Subcutaneous abdominal adipose tissue (tissue), 5 donors: ENCODE measurements at regions not wholly inside any gene's neighbourhood (a gene's known extent, or its start where the extent isn't known, plus 50 kb on each side); places are given as distances from the start of the nearest gene placed in this dataset.

ENCODE experiments used
- H3K27ac ChIP-seq: one replicate; pipeline ENCODE4 v1.7.0; 2013; ENCODE audit warnings: low read depth, mild to moderate bottlenecking, inconsistent platforms, low read length, moderate library complexity
- H3K27me3 ChIP-seq, 5 donors: one replicate each; pipeline ENCODE4 v1.7.0; 2013; ENCODE audit warnings: low read length in 5 of 5, inconsistent platforms in 1 of 5; ENCODE audit not compliant: control insufficient read depth in 5 of 5, insufficient read depth in 4 of 5
- H3K36me3 ChIP-seq, 5 donors: one replicate each; pipeline ENCODE4 v1.7.0; 2013; ENCODE audit warnings: low read length in 5 of 5; ENCODE audit not compliant: control insufficient read depth in 5 of 5, insufficient read depth in 5 of 5
- H3K4me1 ChIP-seq, 5 donors: one replicate each; pipeline ENCODE4 v1.7.0; 2013; ENCODE audit warnings: low read length in 5 of 5, mild to moderate bottlenecking in 3 of 5, moderate library complexity in 1 of 5; ENCODE audit not compliant: control insufficient read depth in 5 of 5, insufficient read depth in 5 of 5
- H3K4me3 ChIP-seq, 5 donors: one replicate each; pipeline ENCODE4 v1.7.0; 2013; ENCODE audit warnings: low read length in 5 of 5, low read depth in 1 of 5
- H3K9ac ChIP-seq, 5 donors: one replicate each; pipeline ENCODE4 v1.7.0; 2013; ENCODE audit warnings: low read length in 5 of 5, mild to moderate bottlenecking in 4 of 5, moderate library complexity in 3 of 5
- H3K9me3 ChIP-seq, 5 donors: one replicate each; pipeline ENCODE4 v1.7.0; 2013; ENCODE audit warnings: low read length in 5 of 5; ENCODE audit not compliant: control insufficient read depth in 5 of 5
- donor health status: healthy.
- donor health status: healthy.
- donor health status: healthy.
- donor health status: healthy.
- donor health status: healthy.

DNA sequence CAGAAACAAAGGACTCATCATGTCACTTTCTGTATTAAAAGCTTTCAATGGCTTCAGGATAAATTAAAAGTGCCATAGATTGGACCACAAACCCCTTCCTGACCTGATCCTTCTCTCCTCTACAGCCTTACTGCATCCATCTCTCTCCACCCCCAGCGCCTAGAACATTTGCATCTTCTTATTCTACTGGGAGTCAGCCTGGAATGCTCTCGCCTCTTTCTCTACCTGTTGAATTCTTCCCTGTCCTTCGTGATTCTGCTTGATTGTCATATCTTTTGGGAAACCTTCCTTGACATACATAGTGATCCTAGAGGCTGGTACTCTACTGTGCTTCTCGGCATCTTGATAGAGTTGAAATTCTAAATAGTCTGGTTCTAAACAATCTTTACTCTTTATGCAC is 332.0 kb upstream of the PBX1 start:
- no peaks in the 10 kb centered on the region for H3K36me3 ChIP-seq
- H3K27me3 ChIP-seq: no peaks in the 10 kb centered on the region

DNA sequence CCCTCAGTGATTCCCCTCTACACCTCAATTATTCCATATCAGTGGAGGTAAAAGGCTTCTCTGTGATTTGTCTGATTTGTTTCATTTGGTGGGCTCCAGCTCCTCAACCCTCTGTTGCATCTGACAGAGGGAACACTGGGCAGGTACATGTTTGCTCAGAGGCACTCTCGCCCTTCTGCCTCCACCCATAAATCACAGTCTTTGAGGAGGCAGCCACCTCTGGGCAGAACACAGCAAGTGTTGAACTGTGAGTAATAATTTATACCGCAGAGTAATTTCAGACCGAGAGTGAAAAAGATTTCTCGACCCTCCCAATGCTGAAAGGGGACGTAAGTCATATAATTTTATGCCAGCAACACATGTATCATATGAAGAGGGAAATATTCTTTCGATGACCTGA is 330.1 kb upstream of the PBX1 start:
- Histone ChIP-seq H3K9me3 (no peaks in the 10 kb centered on the region), H3K4me1 (peaks cover 0 to 8% (median 0%) of the 10 kb centered on the region in 5 donors), H3K36me3 (no peaks in the 10 kb centered on the region), H3K4me3 (no peak overlapping the region), H3K27me3 (no peaks in the 10 kb centered on the region), H3K9ac (no peak overlapping the region), H3K27ac (no peak overlapping the region)

More for the DNA sequence above, 332.0 kb upstream of the PBX1 start:
- no peak overlapping the region for H3K4me3 ChIP-seq
- H3K4me1 ChIP-seq: peaks cover 0 to 8% (median 0%) of the 10 kb centered on the region in 5 donors
- no peak overlapping the region for H3K9ac ChIP-seq
- H3K9me3 ChIP-seq: no peaks in the 10 kb centered on the region
- no peak overlapping the region for H3K27ac ChIP-seq

DNA sequence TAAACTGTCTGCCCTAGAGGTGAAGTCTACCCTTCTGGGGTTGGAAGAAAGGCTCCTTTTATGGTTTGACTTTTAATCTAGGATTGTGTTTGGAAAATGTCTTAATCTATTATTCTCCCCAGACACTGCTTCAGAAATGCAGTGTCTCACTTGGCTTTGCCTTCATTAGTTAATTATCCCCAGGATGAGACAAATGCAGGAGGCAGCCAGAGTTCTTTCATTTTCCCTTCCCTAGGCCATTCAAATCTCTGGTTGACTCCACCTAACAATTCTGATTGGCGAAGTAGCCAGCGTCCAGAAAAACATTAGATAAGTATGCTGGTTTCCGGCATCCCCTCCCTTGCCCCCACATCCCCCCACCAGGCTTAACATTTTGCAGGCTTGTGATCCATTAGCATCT is 325.8 kb upstream of the PBX1 start:
- Histone ChIP-seq H3K36me3 (no peaks in the 10 kb centered on the region), H3K4me1 (peaks cover 0 to 3% (median 0%) of the 10 kb centered on the region in 5 donors), H3K27ac (no peak overlapping the region), H3K27me3 (no peaks in the 10 kb centered on the region), H3K4me3 (no peak overlapping the region), H3K9ac (no peak overlapping the region), H3K9me3 (peaks cover 0 to 3% (median 0%) of the 10 kb centered on the region in 5 donors)

DNA sequence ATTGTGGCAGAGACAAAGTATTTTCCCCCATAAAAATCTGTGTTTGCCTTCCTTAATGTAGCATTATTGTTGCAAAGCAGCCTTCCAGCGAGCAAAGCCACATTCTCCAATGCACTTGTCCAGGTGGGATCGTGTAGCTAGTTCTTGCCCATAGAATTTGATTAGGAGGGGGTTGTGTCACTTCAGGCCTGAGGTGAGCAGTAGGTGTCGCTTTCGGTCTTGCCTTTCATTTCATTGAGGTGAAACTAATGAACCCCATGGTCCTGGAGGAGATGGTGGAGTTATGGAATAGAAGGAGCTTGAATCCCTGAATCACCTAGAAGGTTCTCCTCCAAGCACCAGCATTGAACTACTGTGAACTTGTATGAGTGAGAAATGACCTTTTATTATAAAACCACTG is 318.9 kb upstream of the PBX1 start:
- no peaks in the 10 kb centered on the region for H3K27me3 ChIP-seq
- no peak overlapping the region for H3K9ac ChIP-seq
- no peak overlapping the region for H3K27ac ChIP-seq
- H3K4me3 ChIP-seq: no peak overlapping the region
- H3K36me3 ChIP-seq: no peaks in the 10 kb centered on the region
- no peaks in the 10 kb centered on the region for H3K4me1 ChIP-seq
- H3K9me3 ChIP-seq: no peaks in the 10 kb centered on the region

DNA sequence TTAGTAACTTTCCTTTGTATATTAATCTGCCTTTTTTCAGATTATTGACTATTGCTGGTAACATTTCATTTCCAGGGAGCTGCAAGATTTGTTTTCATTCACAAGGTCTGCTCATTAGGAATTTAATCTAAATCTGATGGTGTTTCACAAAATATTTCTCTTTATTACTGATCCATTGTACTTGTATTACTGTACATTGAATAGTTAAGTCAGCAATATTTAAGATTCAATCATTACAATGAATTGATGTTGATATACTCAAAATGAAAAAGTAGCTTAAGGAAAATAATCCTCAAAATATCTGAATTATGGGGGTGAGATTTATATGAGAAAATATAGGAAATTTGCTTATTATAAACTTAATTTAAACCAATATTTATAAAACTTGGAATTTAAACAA is 308.6 kb upstream of the PBX1 start:
- H3K27ac ChIP-seq: no peak overlapping the region
- no peaks in the 10 kb centered on the region for H3K4me1 ChIP-seq
- H3K4me3 ChIP-seq: no peak overlapping the region
- H3K27me3 ChIP-seq: no peaks in the 10 kb centered on the region
- H3K36me3 ChIP-seq: no peaks in the 10 kb centered on the region
- peaks cover 3 to 22% (median 14%) of the 10 kb centered on the region in 5 donors for H3K9me3 ChIP-seq
- H3K9ac ChIP-seq: no peak overlapping the region

DNA sequence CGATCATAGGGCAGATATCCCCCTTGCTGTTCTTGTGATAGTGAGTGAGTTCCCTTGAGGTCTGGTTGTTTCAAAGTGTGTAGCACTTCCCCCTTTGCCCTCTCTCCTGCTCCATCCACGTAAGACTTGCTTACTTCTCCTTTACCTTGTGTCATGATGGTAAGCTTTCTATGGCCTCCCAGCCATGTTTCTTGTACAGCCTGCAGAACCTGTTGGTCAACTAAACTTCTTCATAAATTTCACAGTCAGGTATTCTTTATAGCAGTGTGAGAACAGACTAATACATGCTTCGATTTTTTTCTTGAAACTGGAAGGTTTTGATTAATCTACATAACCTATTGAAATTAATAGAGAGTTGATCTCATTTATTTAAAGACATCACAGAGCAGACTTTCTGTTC is 302.5 kb upstream of the PBX1 start:
- Histone ChIP-seq H3K9me3 (peaks cover 3 to 16% (median 8%) of the 10 kb centered on the region in 5 donors), H3K4me1 (no peaks in the 10 kb centered on the region), H3K4me3 (no peak overlapping the region), H3K9ac (no peak overlapping the region), H3K27me3 (no peaks in the 10 kb centered on the region), H3K27ac (no peak overlapping the region), H3K36me3 (no peaks in the 10 kb centered on the region)

DNA sequence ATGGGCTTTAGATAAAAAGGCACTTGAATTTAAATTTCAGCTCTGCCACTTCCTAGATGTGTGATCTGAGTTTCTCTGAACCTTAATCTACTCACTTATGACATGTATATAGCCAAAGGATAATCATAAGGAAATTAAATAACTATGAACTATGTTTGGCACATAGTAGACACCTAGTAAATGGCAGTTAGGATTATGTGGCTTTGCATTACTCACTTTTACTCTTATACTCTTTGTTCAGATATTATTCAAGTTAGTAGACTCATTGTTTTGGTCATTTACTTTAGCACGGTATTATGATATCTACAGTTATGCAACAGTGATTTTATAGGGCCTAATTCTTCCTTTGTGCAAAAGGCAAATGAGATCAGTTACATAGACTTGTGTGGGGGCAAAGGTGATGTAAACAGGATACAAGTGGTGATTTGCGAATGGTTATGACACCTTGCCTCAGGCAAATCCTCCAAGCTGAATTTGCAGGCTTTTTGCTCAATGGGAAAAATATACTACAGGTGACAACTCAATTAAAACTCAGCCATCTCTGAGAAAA is 297.2 kb upstream of the PBX1 start:
- no peak overlapping the region for H3K9ac ChIP-seq
- no peak overlapping the region for H3K27ac ChIP-seq
- H3K27me3 ChIP-seq: no peaks in the 10 kb centered on the region
- no peak overlapping the region for H3K4me3 ChIP-seq
- H3K4me1 ChIP-seq: no peaks in the 10 kb centered on the region
- no peaks in the 10 kb centered on the region for H3K36me3 ChIP-seq
- no peaks in the 10 kb centered on the region for H3K9me3 ChIP-seq

DNA sequence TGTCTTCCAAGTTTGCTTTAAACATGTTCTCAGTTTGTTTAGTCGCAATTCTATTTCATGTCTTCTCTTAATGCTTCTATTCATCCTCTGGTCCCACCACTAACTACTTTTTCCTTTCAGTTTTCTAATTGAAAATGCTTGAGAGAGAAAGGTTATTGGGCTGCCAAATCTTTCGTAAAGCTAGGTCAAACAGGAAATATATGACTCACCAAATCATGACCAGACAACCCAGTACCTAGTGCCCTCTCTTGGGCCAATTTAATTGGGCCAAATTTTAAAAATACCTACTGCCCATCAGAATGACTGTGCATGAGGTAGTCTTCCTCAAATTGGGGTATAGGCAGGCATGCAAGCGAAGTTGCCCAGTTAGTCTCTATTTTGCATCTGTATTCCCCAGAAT is 295.4 kb upstream of the PBX1 start:
- no peak overlapping the region for H3K9ac ChIP-seq
- no peak overlapping the region for H3K27ac ChIP-seq
- H3K27me3 ChIP-seq: no peaks in the 10 kb centered on the region
- no peaks in the 10 kb centered on the region for H3K9me3 ChIP-seq
- H3K4me3 ChIP-seq: no peak overlapping the region
- no peaks in the 10 kb centered on the region for H3K4me1 ChIP-seq
- H3K36me3 ChIP-seq: no peaks in the 10 kb centered on the region

DNA sequence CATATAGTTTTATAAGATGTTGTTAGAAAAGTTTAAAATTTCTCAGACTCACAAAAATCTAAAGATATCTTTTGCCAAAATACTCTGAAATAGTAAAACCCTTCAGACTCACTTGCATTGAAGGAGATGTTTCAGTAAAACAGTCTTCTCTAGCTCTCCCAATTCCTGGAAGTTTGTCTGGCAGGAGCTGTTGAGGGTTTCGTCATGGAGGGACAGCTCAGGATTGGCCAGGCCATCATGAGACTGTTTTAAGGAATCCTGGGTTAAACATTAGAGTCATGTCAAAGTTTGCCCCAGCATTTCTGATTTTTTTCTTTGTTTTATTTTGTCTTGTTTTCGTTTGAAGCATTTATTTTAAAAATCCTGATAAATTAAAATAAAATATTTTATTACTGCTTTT is 293.8 kb upstream of the PBX1 start:
- H3K27ac ChIP-seq: no peak overlapping the region
- H3K4me1 ChIP-seq: no peaks in the 10 kb centered on the region
- no peaks in the 10 kb centered on the region for H3K9me3 ChIP-seq
- H3K4me3 ChIP-seq: no peak overlapping the region
- no peak overlapping the region for H3K9ac ChIP-seq
- no peaks in the 10 kb centered on the region for H3K36me3 ChIP-seq
- no peaks in the 10 kb centered on the region for H3K27me3 ChIP-seq

DNA sequence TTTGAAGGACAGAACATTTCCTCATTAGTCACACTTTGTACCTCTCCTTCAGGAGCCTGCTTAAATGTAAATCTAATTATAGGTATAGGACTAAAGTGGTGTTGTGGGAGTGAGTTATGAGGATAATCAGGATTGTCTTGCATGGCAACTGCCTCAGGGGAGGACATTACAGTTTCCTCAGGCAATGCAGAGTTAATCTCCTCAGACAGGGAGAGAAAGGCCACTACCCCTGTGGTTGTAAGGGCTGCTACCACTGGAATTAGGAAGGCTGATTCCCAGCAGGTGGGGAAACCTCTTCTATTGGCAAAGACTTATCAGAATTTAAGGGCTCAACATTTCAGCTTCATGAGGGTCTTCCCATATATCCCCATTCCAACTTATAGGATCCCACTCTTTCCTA is 286.8 kb upstream of the PBX1 start:
- Histone ChIP-seq H3K9ac (no peak overlapping the region), H3K4me1 (no peaks in the 10 kb centered on the region), H3K36me3 (no peaks in the 10 kb centered on the region), H3K4me3 (no peak overlapping the region), H3K27ac (no peak overlapping the region), H3K9me3 (peaks cover 0 to 4% (median 0%) of the 10 kb centered on the region in 5 donors), H3K27me3 (no peaks in the 10 kb centered on the region)

DNA sequence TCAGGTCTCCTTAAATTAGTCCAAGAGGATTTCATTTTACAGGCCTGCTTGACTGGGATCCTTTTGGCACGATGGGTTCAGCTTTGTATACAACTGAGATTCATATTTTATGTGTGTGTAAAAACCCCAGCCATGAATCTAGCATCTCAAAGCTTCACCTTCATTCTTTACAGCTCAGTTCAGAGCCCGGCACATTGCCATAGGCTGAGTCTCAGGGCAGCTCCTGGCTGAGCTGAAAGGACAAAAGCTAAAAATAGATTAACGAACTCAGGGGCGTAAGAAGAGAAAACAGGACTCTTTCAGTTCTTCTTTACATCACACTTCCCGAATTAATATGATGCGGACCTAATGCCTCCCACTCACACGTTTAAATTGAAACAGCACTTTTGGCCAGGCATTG is 262.8 kb upstream of the PBX1 start:
- Histone ChIP-seq H3K27ac (no peak overlapping the region), H3K9me3 (peaks cover 0 to 7% (median 0%) of the 10 kb centered on the region in 5 donors), H3K4me3 (no peak overlapping the region), H3K27me3 (no peaks in the 10 kb centered on the region), H3K4me1 (no peaks in the 10 kb centered on the region), H3K9ac (no peak overlapping the region), H3K36me3 (no peaks in the 10 kb centered on the region)
